ENCODE measurements at regions not wholly inside any gene's neighbourhood (a gene's known extent, or its start where the extent isn't known, plus 50 kb on each side); places are given as distances from the start of the nearest gene placed in this dataset.

DNA sequence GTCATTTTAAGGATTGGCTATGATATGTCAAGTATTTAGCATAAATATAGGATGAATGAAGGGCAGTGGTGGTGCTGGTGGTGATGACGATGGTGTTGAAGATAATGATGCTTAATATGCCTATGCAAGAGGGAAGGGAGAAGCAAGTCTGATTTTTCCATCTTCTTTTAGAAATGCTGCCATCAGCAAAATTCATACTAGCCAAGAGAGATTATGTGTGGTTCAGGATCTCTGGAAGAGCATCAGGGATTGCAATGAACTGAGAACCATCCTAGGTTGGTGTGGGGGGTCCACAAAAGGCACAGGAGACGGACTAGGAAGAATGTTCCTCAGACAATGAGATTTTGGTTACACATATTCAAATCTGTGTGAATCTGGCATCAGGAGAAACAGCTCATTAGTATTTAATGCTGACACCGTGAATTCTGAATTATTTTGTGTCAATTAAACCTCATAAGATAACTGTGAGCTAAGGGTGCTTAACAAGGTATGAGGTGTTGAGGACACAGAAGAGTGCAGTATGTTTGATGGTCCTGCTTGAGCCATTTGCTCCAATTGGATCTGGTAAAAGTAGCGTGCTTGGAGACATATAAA is 1120.8 kb upstream of the GOT2 start:
- TF ChIP-seq TAF1 (IDR thresholded peaks at IDR 0.05; ENCODE audit: low read depth) (no peak), EP300 (IDR thresholded peaks at IDR 0.05; ENCODE audit: borderline replicate concordance) (no peak), TCF12 (IDR thresholded peaks at IDR 0.05; ENCODE audit: low read depth) (no peak), FOXM1 (IDR thresholded peaks at IDR 0.05; ENCODE audit: borderline replicate concordance, low read depth) (no peak), YY1 (IDR thresholded peaks at IDR 0.05; ENCODE audit: low read depth) (no peak), NFIC (IDR thresholded peaks at IDR 0.05) (no peak), CREB1 (IDR thresholded peaks at IDR 0.05; ENCODE audit: low read depth) (no peak), RAD21 (IDR thresholded peaks at IDR 0.05; ENCODE audit: low read depth) (no peak)
- TF ChIP-seq, protein P1, sequence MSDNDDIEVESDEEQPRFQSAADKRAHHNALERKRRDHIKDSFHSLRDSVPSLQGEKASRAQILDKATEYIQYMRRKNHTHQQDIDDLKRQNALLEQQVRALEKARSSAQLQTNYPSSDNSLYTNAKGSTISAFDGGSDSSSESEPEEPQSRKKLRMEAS (IDR thresholded peaks at IDR 0.05) = no peak
- TF ChIP-seq, protein P2, sequence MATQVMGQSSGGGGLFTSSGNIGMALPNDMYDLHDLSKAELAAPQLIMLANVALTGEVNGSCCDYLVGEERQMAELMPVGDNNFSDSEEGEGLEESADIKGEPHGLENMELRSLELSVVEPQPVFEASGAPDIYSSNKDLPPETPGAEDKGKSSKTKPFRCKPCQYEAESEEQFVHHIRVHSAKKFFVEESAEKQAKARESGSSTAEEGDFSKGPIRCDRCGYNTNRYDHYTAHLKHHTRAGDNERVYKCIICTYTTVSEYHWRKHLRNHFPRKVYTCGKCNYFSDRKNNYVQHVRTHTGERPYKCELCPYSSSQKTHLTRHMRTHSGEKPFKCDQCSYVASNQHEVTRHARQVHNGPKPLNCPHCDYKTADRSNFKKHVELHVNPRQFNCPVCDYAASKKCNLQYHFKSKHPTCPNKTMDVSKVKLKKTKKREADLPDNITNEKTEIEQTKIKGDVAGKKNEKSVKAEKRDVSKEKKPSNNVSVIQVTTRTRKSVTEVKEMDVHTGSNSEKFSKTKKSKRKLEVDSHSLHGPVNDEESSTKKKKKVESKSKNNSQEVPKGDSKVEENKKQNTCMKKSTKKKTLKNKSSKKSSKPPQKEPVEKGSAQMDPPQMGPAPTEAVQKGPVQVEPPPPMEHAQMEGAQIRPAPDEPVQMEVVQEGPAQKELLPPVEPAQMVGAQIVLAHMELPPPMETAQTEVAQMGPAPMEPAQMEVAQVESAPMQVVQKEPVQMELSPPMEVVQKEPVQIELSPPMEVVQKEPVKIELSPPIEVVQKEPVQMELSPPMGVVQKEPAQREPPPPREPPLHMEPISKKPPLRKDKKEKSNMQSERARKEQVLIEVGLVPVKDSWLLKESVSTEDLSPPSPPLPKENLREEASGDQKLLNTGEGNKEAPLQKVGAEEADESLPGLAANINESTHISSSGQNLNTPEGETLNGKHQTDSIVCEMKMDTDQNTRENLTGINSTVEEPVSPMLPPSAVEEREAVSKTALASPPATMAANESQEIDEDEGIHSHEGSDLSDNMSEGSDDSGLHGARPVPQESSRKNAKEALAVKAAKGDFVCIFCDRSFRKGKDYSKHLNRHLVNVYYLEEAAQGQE (IDR thresholded peaks at IDR 0.05; ENCODE audit: low read depth) = no peak
- TF ChIP-seq, protein P3, sequence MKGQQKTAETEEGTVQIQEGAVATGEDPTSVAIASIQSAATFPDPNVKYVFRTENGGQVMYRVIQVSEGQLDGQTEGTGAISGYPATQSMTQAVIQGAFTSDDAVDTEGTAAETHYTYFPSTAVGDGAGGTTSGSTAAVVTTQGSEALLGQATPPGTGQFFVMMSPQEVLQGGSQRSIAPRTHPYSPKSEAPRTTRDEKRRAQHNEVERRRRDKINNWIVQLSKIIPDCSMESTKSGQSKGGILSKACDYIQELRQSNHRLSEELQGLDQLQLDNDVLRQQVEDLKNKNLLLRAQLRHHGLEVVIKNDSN (IDR thresholded peaks at IDR 0.05) = no peak
